SU-DHL-6 (cell line): ENCODE measurements at regions not wholly inside any gene's neighbourhood (a gene's known extent, or its start where the extent isn't known, plus 50 kb on each side); places are given as distances from the start of the nearest gene placed in this dataset.

Experiments
- EZH2phosphoT487 ChIP-seq: fragments of 200-600 bp; sonication (generic), shearing (Covaris generic); conservative IDR thresholded peaks from 2 replicates; pipeline ENCODE4 v1.6.1; 2018; ENCODE audit warnings: mild to moderate bottlenecking, antibody characterized with exemption, low read length, moderate library complexity, mixed read lengths
- TF ChIP-seq, protein P1 (sequence below): fragments of 200-600 bp; sonication (generic); IDR thresholded peaks from one replicate; pipeline ENCODE4 v1.5.1; 2017; ENCODE audit warnings: antibody characterized with exemption, mild to moderate bottlenecking, low read length, moderate library complexity; ENCODE audit not compliant: insufficient read depth, poor library complexity, severe bottlenecking

DNA sequence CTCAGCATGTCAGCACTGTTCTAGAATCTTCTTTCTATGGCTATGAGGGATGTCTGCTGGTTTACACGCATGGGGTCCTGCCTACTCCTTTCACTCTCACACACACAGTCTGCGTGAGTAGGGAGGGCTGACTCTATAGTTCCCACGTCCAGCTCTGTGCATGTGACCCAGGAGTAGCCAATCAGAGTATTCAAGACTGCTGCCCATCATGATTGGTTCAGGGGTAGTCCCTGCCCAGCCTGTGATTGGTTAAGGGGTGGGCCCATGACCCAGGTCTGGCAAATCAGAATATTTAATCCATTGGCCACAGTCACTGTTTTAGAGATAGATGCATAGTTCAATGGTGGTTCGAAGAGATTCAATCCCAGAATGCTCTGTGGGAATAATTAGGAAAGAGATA, 151.3 kb upstream of the IRX3 start:
- TF ChIP-seq, protein P1, sequence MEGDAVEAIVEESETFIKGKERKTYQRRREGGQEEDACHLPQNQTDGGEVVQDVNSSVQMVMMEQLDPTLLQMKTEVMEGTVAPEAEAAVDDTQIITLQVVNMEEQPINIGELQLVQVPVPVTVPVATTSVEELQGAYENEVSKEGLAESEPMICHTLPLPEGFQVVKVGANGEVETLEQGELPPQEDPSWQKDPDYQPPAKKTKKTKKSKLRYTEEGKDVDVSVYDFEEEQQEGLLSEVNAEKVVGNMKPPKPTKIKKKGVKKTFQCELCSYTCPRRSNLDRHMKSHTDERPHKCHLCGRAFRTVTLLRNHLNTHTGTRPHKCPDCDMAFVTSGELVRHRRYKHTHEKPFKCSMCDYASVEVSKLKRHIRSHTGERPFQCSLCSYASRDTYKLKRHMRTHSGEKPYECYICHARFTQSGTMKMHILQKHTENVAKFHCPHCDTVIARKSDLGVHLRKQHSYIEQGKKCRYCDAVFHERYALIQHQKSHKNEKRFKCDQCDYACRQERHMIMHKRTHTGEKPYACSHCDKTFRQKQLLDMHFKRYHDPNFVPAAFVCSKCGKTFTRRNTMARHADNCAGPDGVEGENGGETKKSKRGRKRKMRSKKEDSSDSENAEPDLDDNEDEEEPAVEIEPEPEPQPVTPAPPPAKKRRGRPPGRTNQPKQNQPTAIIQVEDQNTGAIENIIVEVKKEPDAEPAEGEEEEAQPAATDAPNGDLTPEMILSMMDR, result no peak
- no peak for TF ChIP-seq EZH2phosphoT487
